DND-41 (cell line): ENCODE measurements at regions not wholly inside any gene's neighbourhood (a gene's known extent, or its start where the extent isn't known, plus 50 kb on each side); places are given as distances from the start of the nearest gene placed in this dataset.

Experiments used
- CTCF ChIP-seq: IDR thresholded peaks from 2 replicates; pipeline ENCODE4 v1.5.1; 2012; ENCODE audit warnings: borderline replicate concordance, low read length, moderate library complexity, mild to moderate bottlenecking; ENCODE audit not compliant: poor library complexity, severe bottlenecking; ENCODE audit errors: extremely low read depth
- EZH2 ChIP-seq: IDR thresholded peaks from 3 replicates; pipeline ENCODE4 v1.6.1; 2012; ENCODE audit warnings: borderline replicate concordance, low read depth, mild to moderate bottlenecking, moderate library complexity, low read length, inconsistent platforms; ENCODE audit not compliant: severe bottlenecking

GRCh38 chr13:81492449-81492848 is 1151.5 kb upstream of the SPRY2 start:
- no peak for TF ChIP-seq EZH2
- TF ChIP-seq CTCF: no peak
